CD14-positive monocyte (primary cell): ENCODE measurements at regions not wholly inside any gene's neighbourhood (a gene's known extent, or its start where the extent isn't known, plus 50 kb on each side); places are given as distances from the start of the nearest gene placed in this dataset.

Experiments
- DNase-seq, 3 donors: peaks; one replicate each; pipeline ENCODE4 v3.0.0-alpha.2; 2011 to 2022
- H2AFZ ChIP-seq: 2 replicates; pipeline ENCODE4 v1.6.0; 2012; ENCODE audit warnings: mild to moderate bottlenecking, low read depth, low read length, inconsistent platforms; ENCODE audit not compliant: insufficient read depth, poor library complexity, severe bottlenecking
- H3K27ac ChIP-seq, 2 donors: 1 replicate in 1 of 2; 2 replicates in 1 of 2; pipeline ENCODE4 v1.5.1; 2012 to 2013; ENCODE audit warnings: low read length in 2 of 2, control low read depth in 1 of 2, inconsistent platforms in 1 of 2, low read depth in 1 of 2, mild to moderate bottlenecking in 1 of 2
- H3K27me3 ChIP-seq, 2 donors: one replicate each; pipeline versions ENCODE4 v1.6.0 to v1.6.1; 2011 to 2013; ENCODE audit warnings: low read length in 2 of 2; ENCODE audit not compliant: control insufficient read depth in 2 of 2, insufficient read depth in 2 of 2
- H3K36me3 ChIP-seq, 2 donors: replicated peaks in 1 of 2; 1 replicate in 1 of 2; 2 replicates in 1 of 2; pipeline versions ENCODE4 v1.5.1 to v1.6.1; 2012 to 2013; ENCODE audit warnings: low read length in 2 of 2, control low read depth in 1 of 2, inconsistent platforms in 1 of 2, mild to moderate bottlenecking in 1 of 2; ENCODE audit not compliant: insufficient read depth in 2 of 2, control insufficient read depth in 1 of 2
- H3K4me1 ChIP-seq, 2 donors: 1 replicate in 1 of 2; 2 replicates in 1 of 2; pipeline versions ENCODE4 v1.5.1 to v1.6.1; 2012 to 2013; ENCODE audit warnings: low read length in 2 of 2, control low read depth in 1 of 2, inconsistent platforms in 1 of 2, mild to moderate bottlenecking in 1 of 2, moderate library complexity in 1 of 2; ENCODE audit not compliant: insufficient read depth in 2 of 2, control insufficient read depth in 1 of 2
- H3K4me2 ChIP-seq: replicated peaks from 2 replicates; pipeline ENCODE3; 2012; ENCODE audit warnings: low read length, moderate library complexity, mild to moderate bottlenecking; ENCODE audit not compliant: poor library complexity, severe bottlenecking; ENCODE audit errors: extremely low read depth
- H3K4me3 ChIP-seq, 3 experiments: fragments of 200-600 bp in 1 of 3; sonication (generic) in 1 of 3; replicated peaks in 1 of 3; 1 replicate in 2 of 3; 2 replicates in 1 of 3; pipeline ENCODE4 v1.5.1; 2011 to 2013; ENCODE audit warnings: low read length in 3 of 3, mild to moderate bottlenecking in 3 of 3, control low read depth in 2 of 3, low read depth in 2 of 3, inconsistent platforms in 1 of 3, moderate library complexity in 1 of 3
- H3K79me2 ChIP-seq: 2 replicates; pipeline ENCODE4 v1.6.0; 2012; ENCODE audit warnings: mild to moderate bottlenecking, control low read depth, inconsistent platforms, low read length, moderate library complexity; ENCODE audit not compliant: insufficient read depth
- H3K9ac ChIP-seq: 2 replicates; pipeline ENCODE4 v1.6.0; 2017; ENCODE audit warnings: low read length, mild to moderate bottlenecking; ENCODE audit not compliant: insufficient read depth, poor library complexity, severe bottlenecking
- H3K9me3 ChIP-seq, 2 donors: replicated peaks in 1 of 2; 1 replicate in 1 of 2; 2 replicates in 1 of 2; pipeline versions ENCODE4 v1.5.1 to v1.6.1; 2012 to 2013; ENCODE audit warnings: low read length in 2 of 2, control low read depth in 1 of 2; ENCODE audit not compliant: control insufficient read depth in 1 of 2, insufficient read depth in 1 of 2
- H4K20me1 ChIP-seq: 2 replicates; pipeline ENCODE4 v1.6.0; 2012; ENCODE audit warnings: mild to moderate bottlenecking, low read length, control low read depth, moderate library complexity; ENCODE audit not compliant: insufficient read depth
- H3K27ac Mint-ChIP-seq, 7 donors: one replicate each; pipeline ENCODE4 v1.8.0; 2020; ENCODE audit warnings: mild to moderate bottlenecking in 7 of 7, mixed read lengths in 7 of 7, moderate library complexity in 6 of 7, inconsistent platforms in 2 of 7
- H3K27me3 Mint-ChIP-seq, 3 donors: one replicate each; pipeline ENCODE4 v1.8.0; 2021 to 2022; ENCODE audit warnings: low read depth in 3 of 3, mild to moderate bottlenecking in 3 of 3, mixed read lengths in 3 of 3, moderate library complexity in 3 of 3, inconsistent platforms in 1 of 3
- H3K36me3 Mint-ChIP-seq, 2 donors: one replicate each; pipeline ENCODE4 v1.8.0; 2020; ENCODE audit warnings: mixed read lengths in 2 of 2, inconsistent platforms in 1 of 2, mild to moderate bottlenecking in 1 of 2
- H3K4me1 Mint-ChIP-seq: one replicate; pipeline ENCODE4 v1.8.0; 2020; ENCODE audit warnings: mild to moderate bottlenecking, mixed read lengths
- H3K4me3 Mint-ChIP-seq, 2 donors: one replicate each; pipeline ENCODE4 v1.8.0; 2020; ENCODE audit warnings: mild to moderate bottlenecking in 2 of 2, mixed read lengths in 2 of 2, moderate library complexity in 1 of 2
- H3K9me3 Mint-ChIP-seq, 7 donors: one replicate each; pipeline ENCODE4 v1.8.0; 2020 to 2022; ENCODE audit warnings: mixed read lengths in 7 of 7, mild to moderate bottlenecking in 6 of 7, moderate library complexity in 6 of 7, inconsistent platforms in 2 of 7
- WGBS: methylation state at CpG from one replicate; pipeline ENCODE4 v1.1.5; 2013; ENCODE audit warnings: missing lambda C conversion rate; ENCODE audit not compliant: insufficient coverage; 5-methylcytosine and 5-hydroxymethylcytosine counted together
- intact Hi-C, 2 donors: fragments of 100-400 bp; cut with micrococcal nuclease; formaldehyde crosslinking; loops; one replicate each; pipeline versions ENCODE4 v1.15.0 to v1.15.1; 2023
- TF ChIP-seq, protein P1 (sequence below): fragments of 200-600 bp; IDR thresholded peaks from one replicate; pipeline ENCODE4 v1.8.0; 2022; ENCODE audit warnings: antibody characterized with exemption, mild to moderate bottlenecking

DNA sequence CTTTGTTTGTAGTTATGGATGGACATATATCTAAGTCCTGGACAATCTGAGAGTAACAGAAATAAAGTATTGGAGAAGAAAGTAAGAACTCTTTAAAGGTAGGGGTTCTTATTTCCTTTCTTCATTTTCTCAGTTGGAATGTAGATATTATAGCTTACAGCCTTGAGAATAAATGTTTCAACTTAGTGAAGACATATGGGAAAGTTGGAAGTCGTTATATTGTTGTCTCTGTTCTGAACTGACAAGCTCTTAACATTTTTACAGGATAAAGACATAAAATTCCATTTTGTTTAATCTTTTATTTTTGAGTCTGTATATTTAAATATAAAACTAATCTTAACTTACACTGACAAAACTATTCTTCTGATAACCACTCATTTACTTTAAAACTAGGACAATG is 2187.5 kb upstream of the ACO1 start:
- intact Hi-C loops: loop anchor here in 1 of 2 donors (10.0 kb wide), 1 partner anchor 58 kb away; no protein-coding TSS in a partner anchor
- Mint-ChIP-seq H3K36me3 (no peaks in the 10 kb centered on the region), H3K4me1 (no peaks in the 10 kb centered on the region)

DNA sequence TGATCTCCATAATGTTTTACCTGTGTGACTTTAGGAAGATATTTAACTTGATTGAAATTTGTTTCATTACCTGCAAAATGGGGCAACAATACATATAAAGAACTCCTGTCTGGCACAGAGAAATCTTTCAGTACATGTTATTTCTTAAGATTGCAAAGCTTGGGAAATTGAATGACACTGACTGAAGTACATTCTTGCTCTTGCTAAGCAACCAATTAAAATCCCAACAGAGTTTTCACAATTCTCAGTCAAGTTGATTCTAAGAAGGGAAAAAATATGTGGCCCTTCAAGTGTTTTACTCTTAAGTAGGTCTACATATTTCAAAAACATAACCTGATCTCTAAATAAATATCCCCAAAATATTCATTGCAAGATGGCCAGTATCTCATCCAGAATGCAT is 2187.0 kb upstream of the ACO1 start:
- no peak overlapping the region for H3K4me3 Mint-ChIP-seq
- H3K27me3 Mint-ChIP-seq: no peaks in the 10 kb centered on the region
- H3K9ac ChIP-seq: no peak overlapping the region
- no peaks in the 10 kb centered on the region for H3K27me3 ChIP-seq
- TF ChIP-seq, protein P1, sequence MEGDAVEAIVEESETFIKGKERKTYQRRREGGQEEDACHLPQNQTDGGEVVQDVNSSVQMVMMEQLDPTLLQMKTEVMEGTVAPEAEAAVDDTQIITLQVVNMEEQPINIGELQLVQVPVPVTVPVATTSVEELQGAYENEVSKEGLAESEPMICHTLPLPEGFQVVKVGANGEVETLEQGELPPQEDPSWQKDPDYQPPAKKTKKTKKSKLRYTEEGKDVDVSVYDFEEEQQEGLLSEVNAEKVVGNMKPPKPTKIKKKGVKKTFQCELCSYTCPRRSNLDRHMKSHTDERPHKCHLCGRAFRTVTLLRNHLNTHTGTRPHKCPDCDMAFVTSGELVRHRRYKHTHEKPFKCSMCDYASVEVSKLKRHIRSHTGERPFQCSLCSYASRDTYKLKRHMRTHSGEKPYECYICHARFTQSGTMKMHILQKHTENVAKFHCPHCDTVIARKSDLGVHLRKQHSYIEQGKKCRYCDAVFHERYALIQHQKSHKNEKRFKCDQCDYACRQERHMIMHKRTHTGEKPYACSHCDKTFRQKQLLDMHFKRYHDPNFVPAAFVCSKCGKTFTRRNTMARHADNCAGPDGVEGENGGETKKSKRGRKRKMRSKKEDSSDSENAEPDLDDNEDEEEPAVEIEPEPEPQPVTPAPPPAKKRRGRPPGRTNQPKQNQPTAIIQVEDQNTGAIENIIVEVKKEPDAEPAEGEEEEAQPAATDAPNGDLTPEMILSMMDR: no peak
- H3K9me3 Mint-ChIP-seq: peaks cover 0 to 14% (median 10%) of the 10 kb centered on the region in 7 donors
- H3K27ac Mint-ChIP-seq: no peak overlapping the region
- no peaks in the 10 kb centered on the region for H3K36me3 ChIP-seq
- DNase-seq: no peak
- no peak overlapping the region for H3K4me2 ChIP-seq
- no peak overlapping the region for H2AFZ ChIP-seq
- H3K36me3 Mint-ChIP-seq: no peaks in the 10 kb centered on the region
- H3K4me3 ChIP-seq: no peak overlapping the region
- H3K4me1 ChIP-seq: no peaks in the 10 kb centered on the region
- H4K20me1 ChIP-seq: no peaks in the 10 kb centered on the region
- intact Hi-C loops: loop anchor here in 1 of 2 donors (10.0 kb wide), 1 partner anchor 57 kb away; no protein-coding TSS in a partner anchor
- H3K27ac ChIP-seq: no peak overlapping the region
- no peaks in the 10 kb centered on the region for H3K79me2 ChIP-seq
- H3K9me3 ChIP-seq: peaks cover 13 to 28% of the 10 kb centered on the region in 2 donors
- H3K4me1 Mint-ChIP-seq: no peaks in the 10 kb centered on the region

More for the DNA sequence above, 2187.5 kb upstream of the ACO1 start:
- Histone ChIP-seq H3K27ac (no peak overlapping the region), H3K4me2 (no peak overlapping the region), H2AFZ (no peak overlapping the region), H3K27me3 (no peaks in the 10 kb centered on the region), H3K4me1 (no peaks in the 10 kb centered on the region), H3K79me2 (no peaks in the 10 kb centered on the region), H3K4me3 (no peak overlapping the region), H3K9me3 (peaks cover 13 to 28% of the 10 kb centered on the region in 2 donors), H3K9ac (no peak overlapping the region), H3K36me3 (no peaks in the 10 kb centered on the region), H4K20me1 (no peaks in the 10 kb centered on the region)
- Mint-ChIP-seq H3K9me3 (peaks cover 0 to 14% (median 10%) of the 10 kb centered on the region in 7 donors), H3K27ac (no peak overlapping the region), H3K27me3 (no peaks in the 10 kb centered on the region), H3K4me3 (no peak overlapping the region)
- DNase-seq: no peak
- no CpG with 5 or more reads among the region's 1 CpG for WGBS
- TF ChIP-seq, protein P1: no peak
